Eye (tissue), 1 donor: ENCODE measurements at regions not wholly inside any gene's neighbourhood (a gene's known extent, or its start where the extent isn't known, plus 50 kb on each side); places are given as distances from the start of the nearest gene placed in this dataset.
"Not testable (repeated sequence)": the region's sequence is repeated elsewhere in the genome, so short reads cannot be mapped to it uniquely, and the experiment has no call there.

Experiments used
- DNase-seq: peaks from one replicate; pipeline ENCODE4 v3.0.0-alpha.2; 2015

DNA sequence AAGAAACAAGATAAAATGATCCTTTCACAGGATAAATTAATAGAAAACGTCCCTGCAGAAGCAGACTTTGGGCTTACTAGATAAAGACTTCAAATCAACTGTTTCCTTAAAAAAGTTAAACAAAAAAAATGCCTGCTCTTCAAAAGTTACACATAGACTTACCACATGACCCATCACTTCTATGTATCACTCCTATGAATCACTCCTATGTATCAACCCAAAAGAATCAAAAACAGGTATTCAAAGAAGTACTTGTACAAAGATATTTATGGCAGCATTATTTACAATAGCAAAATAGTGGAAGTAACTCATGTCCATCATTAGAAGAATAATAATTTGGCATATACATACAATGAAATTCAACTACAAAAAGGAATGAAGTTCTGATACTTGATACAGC, 56.3 kb upstream of the PRDM9 start:
- no peak for DNase-seq

- no peak for DNase-seq
Observed at GRCh38 chr5:23450187-23450586, 57.2 kb upstream of the PRDM9 start.

DNA sequence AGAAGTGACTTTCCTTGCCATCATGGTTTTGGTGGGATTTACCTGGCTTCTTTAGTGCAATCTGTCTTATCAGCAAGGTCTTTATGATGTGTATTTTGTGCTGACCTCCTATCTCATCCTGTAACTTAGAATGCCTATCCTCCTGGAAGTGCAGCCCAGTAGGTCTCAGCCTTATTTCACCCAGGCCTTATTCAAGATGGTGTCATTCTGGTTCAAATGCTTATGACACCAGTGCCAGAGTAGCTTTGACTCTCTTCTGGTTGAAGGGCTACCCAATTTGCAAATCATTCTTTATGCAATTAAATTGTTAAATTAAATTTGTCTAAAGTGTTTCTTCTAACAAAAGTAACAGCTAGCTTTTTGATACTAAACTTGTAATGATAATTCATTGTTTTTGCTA, 58.8 kb upstream of the PRDM9 start:
- DNase-seq: no peak

DNA sequence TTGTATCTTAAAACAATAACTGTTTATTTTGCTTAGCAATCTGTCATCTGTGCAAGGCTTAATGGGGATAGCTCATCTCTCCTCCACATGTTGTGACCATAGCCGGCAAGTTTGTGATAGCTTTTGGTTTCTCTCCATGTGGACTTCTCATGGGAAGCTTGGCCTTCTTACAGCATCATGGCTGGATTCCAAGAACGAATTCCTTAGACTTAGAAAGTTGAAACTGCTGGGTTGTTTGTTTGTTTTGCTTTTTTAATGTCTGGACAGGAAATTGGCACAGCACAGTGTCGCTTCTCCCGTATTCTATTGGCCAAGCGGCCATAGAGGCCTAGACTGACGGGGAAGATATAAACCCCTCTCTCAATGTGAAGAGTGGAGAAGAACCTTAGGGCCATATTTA, 61.0 kb upstream of the PRDM9 start:
- peak; percentile 40 for DNase-seq

DNA sequence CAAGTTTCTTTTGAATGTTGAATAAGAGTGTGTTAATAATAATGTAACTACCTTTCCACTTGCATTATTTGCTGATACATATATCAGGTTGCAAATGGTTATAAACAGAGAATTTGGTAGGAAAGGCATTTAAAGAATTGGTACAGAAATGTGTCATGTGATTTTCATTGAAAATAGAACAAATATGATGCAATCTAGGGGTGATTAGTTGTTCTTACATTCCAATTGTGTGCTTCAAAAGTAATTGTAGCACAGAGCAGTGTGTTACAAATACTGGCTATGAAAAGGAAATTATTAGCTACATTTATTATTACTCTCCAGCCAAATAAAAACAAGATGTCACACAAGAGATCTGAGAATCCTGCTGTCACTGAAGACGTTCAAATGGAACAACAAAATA, 61.8 kb upstream of the PRDM9 start:
- DNase-seq: no peak

DNA sequence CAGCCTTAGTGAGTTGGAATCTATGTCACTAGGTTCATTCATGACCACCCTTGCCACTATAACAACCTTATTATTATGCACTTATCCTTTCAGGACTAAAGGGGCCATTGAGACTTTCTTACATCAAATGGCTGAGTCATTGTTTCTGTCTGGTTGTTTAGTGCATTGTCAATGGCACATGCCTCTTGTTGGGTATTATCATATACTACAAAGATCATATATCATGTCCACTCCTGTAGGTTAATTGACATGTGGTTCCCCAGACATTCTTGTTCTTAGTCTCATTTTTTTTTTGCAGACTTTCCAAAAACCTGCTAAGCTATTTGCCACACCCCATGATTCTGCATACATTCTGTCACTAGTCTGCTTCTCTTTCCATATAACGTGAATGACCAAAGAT, 66.7 kb upstream of the PRDM9 start:
- no peak for DNase-seq

DNA sequence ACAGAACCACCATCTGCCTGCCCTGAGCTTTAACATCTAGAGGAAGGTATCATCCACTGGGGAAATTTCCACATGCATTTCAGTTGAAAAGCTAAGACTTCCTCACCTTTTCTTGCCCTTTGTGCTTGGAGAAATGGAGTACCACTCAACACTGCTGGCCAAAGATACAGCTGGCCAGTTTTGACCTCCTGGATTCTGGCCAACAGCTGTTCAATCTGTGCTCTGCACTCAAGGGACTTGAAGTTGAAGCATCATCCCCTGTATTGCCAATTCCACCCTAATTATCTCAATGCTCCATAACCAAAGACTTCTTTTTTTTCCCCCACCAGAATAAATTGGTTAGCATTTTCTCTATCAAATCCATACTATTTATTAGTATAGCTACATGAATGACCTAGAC, 70.4 kb upstream of the PRDM9 start:
- DNase-seq: no peak

DNA sequence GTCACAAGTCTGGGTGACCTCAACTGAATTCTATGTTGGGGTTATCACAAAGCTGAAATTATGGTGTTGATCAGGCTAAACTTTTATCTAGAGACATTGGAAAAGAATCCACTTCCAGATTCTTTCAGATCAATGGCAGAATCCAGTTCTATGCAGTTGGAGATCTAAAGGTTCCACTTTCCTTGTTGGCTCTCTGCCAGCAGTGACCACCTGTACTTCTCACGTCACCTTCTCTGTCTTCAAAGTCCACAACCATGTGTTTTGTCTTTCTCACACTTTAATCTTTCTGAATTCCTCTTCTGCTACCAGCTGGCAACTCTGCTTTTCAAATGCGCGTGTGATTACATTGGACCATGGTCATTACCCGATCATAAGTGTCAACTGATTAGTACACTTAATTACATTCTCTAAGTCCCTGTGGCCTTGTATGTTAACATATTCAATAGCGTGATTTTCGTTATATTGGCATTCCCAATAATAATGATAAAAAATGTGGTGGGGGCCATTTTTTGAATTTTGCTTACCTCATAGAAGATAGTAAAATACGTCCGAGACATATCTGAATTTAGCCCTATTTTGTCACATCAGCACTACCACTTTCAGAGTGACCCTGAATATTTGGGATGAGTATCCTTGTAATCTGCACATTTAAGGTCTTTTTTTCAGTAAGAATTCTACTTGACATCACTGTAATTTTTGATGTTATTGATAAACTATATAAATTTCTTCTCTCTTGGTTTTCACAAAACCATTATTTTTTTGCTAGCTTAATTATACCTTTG, 73.7 kb upstream of the PRDM9 start:
- no peak for DNase-seq

DNA sequence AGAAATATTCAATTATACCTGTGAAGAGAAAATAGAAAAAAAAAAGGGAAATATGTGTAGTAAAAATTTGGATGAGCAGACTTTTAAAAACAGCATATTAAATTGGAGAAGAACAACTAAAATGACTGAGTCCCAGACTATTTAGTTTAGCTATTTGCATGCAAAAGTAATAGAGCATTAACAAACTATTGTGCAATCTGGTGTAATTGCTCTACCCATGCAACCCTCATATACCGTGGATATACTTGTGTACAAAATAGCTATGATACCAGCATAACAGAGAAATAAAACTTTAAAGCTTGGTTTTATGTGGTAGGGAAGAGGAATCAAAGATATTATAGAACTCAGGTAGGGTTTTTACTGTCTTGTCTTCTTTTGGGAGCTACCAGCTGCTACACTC, 78.7 kb upstream of the PRDM9 start:
- no peak for DNase-seq

DNA sequence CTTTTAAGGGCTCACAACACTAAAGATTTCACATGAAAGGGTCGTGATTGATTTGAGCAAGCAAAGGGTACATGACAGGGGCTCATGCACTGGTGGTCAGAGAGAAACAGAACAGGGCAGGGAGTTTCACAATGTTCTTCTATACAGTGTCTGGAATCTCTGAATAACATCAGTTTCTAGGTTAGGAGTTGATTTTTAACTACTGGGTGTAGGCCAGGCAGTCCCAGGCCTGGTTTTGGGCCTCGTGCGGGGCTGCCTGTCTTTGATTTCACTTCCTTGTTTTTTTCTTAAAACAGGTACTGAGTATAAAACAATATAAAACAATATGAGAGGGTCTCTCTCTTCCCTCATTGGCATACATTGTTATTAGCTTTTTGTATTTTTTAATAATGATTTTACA, 87.2 kb upstream of the PRDM9 start:
- DNase-seq: not testable (repeated sequence)

GRCh38 chr5:23419115-23419514, 88.3 kb upstream of the PRDM9 start:
- peak; percentile 56 for DNase-seq

DNA sequence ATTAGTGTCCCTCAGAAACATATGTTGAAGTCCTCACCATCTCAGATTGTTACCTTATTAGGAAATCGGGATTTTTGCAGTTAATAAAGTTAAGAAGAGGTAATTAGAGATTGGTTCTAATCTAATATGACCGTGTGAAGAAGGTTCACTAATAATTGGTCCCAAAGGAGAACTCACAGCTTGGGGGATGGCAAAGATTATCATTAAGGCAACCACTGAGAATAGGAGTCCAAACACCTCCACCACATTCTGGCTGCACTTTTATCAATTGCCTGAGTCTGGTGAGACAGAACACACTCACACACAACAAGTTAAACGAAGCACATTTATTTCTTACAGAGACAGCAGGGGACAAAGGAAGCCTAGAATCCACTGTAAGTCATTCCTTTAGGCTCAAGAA, 94.9 kb upstream of the PRDM9 start:
- DNase-seq: no peak

- no peak for DNase-seq
Observed at GRCh38 chr5:23411994-23412393, 95.4 kb upstream of the PRDM9 start.

GRCh38 chr5:23411200-23411599, 96.2 kb upstream of the PRDM9 start:
- DNase-seq: no peak

DNA sequence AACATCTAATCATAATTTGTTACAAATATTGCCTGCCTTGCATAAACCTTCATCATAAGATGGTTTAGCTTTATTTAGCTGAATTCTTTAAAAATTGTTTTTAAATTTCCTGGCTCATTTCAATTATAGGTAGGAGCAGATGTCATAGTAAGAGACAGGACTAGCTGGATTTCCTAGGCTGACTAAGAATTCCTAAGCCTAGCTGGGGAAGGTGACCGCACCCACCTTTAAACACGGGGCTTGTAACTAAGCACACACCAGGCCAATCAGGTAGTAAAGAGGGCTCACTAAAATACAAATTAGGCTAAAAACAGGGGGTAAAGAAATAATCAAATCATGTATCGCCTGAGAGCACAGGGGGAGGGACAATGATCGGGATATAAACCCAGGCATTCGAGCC, 96.6 kb upstream of the PRDM9 start:
- DNase-seq: not testable (repeated sequence)

DNA sequence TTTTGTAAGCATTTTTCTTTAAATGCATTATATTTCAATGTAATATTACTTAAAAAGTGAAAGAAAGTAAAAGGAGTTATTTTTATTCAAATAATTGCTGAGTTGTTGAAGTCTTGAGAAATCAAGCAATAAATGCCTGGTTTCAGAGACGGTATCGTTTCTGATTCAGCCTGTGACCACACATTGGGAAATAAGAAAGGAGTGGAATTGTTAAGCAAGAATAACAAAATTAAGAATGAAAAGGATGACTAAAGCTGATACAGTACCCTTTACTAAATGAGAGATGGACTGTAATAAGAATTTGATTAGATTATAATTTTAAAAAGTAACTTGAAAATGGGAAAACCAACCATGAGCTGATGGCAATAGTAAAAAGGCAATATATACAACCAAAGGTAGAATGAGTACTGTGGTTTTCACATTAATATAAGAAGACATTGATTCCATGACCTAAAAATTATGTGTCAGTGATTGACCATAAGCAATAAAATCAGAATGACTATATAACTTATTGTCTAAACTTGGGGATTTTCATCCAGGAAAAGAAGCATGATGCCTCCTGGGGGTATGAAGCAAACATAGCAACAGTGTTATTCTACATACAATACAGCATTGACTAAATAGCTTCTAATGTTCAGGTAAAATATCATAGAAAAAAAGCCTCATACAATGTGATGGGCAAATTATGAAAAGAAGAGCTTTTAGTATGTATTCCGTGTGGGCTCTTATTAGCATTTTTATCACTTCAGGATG, 101.9 kb upstream of the PRDM9 start:
- DNase-seq: no peak

DNA sequence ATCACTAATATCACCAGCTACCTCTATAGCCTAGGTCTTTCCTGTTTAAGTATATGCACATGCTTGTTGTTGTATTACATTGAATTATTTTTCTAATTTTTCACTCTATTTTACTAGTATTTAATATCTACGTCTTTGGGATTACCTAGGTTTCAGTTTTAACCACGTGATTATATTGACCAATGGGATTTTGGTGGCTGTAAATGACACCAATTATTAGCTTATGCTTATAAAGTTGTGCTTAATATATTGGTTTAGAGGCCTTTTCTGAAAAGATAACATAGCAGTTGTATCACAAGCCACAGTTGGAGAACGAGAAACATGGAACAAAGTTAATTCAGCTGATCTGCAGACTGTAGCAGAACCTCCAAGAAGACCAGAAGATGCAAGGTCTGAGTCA, 104.8 kb upstream of the PRDM9 start:
- no peak for DNase-seq

- no peak for DNase-seq
Observed at GRCh38 chr5:23400951-23401350, 106.5 kb upstream of the PRDM9 start.

DNA sequence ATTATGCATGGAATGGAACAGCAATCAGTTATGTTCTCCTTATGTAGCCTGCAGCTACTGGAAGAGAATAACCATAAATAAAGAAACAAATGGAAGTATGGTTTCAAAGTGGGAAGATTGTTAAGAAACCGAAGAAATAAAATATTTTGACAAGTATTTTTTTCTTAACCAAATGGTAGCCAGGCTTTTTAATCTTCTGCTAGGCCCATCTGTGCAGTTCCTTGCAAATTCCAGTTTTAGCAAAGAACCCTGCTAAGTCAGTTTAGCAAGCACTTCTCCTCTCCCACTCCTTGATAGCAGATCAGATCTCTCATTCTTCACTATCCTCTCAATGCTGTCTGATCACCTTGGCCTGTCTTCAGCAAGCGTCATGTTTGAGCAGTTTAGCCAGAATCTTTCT, 111.1 kb upstream of the PRDM9 start:
- no peak for DNase-seq

- DNase-seq: peak; percentile 85
Observed at GRCh38 chr5:23389291-23390101, 117.9 kb upstream of the PRDM9 start.

DNA sequence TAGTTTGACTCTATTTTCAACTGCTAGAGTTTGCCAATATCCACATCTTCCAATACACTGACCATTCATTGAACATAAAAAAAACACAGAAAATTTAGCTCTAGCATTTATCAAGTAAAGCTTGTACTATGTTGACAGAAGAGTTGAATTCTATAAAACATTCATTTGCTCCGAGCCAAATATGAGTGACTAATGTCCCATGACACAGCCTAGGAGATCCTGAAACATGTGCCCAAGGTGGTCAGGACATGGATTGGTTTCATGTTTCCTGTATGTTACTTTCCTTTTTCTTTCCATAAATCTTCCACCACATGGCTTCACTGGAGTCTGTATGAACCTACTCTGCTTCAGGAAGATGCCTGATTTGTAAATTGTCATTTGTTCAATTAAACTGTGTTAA, 122.4 kb upstream of the PRDM9 start:
- DNase-seq: no peak

- no peak for DNase-seq
Observed at GRCh38 chr5:23372177-23372576, 135.2 kb upstream of the PRDM9 start.

- DNase-seq: no peak
Observed at GRCh38 chr5:23368393-23368792, 139.0 kb upstream of the PRDM9 start.

GRCh38 chr5:23367874-23368273, 139.5 kb upstream of the PRDM9 start:
- no peak for DNase-seq
